ENCODE measurements at regions not wholly inside any gene's neighbourhood (a gene's known extent, or its start where the extent isn't known, plus 50 kb on each side); places are given as distances from the start of the nearest gene placed in this dataset.

GRCh38 chr18:37754141-37754540, 188.5 kb upstream of the CELF4 start:
- TF ChIP-seq EZH2phosphoT487 (conservative IDR thresholded peaks at IDR 0.05; ENCODE audit: low read length), result no peak
- no peak for TF ChIP-seq CTCF (IDR thresholded peaks at IDR 0.05; ENCODE audit: insufficient read depth, low read length, poor library complexity, severe bottlenecking)

Data from SU-DHL-6 (cell line).